HG02759 (cell line): ENCODE measurements at regions not wholly inside any gene's neighbourhood (a gene's known extent, or its start where the extent isn't known, plus 50 kb on each side); places are given as distances from the start of the nearest gene placed in this dataset.
A peak's percentile ranks its signal among the peaks of the same experiment; 100 is the strongest.

Experiments used
- ATAC-seq: cut with Tn5 transposase; IDR thresholded peaks from one replicate; pipeline ENCODE4 v1.9.1; 2021; ENCODE audit warnings: mild to moderate bottlenecking, moderate library complexity; ENCODE audit not compliant: unreplicated experiment

DNA sequence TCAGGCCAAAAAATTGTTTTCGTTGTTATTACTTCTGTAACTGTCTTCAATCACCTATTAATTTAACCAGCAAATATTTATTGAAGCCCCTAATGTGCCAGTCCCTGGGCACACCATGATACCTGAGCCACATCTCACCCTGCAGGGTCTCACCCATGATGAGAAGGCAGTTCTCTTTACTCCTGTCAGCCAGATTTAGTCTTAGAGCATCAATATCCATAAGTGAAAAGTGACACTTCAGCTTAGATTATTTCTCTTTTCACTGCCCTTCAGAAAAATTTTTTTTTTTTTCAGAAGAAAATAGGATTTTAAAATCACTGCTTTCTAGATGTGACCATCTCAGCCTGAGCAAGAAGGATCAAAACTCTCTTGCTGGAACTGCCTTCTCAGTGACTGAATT, 258.6 kb upstream of the NFE2L3 start:
- ATAC-seq = no peak

DNA sequence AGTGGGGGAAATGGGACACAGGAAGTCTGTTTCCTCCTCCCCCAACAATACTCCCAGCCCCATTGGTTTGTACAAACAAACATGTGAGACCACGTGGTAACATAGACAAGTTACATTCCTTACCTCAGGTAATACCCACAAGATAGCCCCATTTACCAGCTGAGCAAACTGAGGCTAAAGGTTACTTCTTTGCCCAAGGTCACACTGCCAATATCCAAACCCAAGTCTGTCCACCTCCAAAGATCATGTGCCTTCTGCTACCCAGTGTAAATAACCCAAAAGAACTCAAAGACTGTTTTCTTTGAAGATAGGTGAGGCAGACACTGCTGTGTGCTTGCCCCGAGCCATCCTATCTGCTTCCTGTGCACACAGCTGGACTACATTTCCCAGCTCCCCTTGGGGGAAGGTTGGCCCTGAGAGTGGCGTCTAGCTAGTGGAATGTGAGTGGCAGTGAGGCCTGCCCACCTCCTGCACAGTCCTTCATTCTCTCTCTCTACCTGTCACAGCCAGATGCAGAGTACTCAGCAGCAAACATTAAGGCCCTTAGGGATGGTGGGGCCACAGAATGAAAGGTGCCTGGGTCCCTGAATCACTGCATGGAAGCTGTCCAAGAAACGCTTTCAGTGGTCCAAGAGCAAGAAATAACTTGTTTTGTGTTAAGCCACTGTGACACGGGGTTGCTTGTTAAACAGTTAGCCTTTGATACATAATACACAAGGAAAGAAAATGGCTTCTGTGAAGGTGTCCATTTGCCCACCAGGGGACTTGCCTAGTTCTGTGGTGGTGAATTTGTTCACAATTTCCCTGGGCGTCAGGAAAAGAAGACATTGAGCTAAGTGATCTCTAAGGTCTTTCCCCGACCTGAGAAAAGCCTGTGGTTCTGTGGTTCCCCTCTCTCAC, 257.7 kb upstream of the NFE2L3 start:
- peak; percentile 46 for ATAC-seq

GRCh38 chr7:25894902-25895791, 256.9 kb upstream of the NFE2L3 start:
- ATAC-seq = peak; percentile 70

DNA sequence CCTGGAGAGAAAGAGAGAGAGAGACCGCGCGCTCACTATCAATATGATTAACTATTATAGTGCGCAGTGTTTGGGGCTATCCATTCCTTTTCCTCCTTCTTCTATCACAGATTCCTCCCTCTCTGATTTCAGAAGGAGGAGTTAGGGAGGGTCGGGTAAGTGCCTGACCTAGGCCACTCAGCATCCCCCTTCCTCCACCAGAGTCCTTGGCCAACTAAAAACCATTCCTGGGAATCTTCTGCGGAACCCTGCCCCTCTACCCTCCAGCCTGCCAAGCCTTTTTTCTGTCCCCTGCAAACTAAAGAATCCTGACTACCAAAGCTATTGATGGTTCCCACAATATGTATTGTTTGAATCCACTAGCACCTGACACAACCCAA, 256.2 kb upstream of the NFE2L3 start:
- ATAC-seq = no peak

- no peak for ATAC-seq
These were observed 254.7 kb upstream of the NFE2L3 start for GRCh38 chr7:25897261-25897782.

DNA sequence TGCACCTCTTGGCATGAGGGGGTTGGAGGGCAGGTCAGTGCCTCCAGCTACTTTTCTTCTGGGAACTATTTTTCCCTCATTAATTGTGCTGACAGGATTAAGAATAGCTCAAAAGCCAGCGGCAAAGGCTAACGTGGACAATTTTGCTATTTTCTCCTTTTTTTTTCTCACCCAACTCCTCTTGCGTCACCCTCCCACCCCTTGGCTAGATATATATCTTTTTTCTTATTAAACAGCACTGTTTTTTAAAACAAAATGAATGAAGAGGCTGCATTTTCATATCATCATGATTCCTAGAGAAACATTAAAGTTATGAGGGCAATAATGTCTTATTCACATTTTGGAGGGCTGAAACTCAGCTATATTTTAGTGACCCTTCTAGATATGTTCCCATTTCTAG, 251.8 kb upstream of the NFE2L3 start:
- no peak for ATAC-seq

- ATAC-seq = no peak
These were observed 251.1 kb upstream of the NFE2L3 start for GRCh38 chr7:25900877-25901276.

DNA sequence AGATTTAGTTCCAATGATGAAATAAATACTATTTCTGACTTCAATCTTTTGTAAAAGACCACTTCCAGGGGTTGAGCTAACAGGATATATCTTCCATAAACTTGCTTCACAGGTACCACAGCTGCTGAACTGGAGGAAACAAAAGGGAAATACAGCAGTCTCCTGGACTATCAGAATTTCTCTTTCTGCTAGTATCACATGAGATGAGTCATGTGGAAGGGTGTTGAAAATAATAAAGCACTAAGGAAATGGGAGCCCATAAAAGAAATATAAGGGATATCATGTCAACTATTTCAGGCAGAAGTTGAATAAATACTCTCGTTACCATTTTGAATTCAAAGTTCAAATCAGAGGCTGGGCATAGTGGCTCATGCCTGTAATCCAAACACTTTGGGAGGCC, 250.3 kb upstream of the NFE2L3 start:
- ATAC-seq = no peak

- no peak for ATAC-seq
These were observed 246.0 kb upstream of the NFE2L3 start for GRCh38 chr7:25906003-25906402.

DNA sequence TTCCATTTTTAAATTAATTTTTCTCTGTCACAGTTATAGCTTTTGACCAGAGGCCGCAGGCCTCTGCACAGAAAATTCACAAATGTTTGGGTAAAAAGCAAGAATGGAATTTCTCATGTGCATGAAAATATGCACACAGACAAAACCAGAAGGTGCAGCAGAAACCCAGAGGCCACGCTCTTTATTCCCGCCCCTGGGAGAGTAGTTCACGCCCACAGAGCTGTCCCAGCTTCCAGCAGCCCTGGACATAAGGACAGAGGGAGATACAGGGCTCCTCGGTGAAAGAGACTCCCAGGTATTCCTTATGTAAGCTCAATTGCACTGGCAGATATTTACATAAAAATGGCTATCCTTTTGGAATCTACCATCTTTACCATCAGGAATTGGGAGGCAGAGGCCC, 245.2 kb upstream of the NFE2L3 start:
- ATAC-seq = no peak

DNA sequence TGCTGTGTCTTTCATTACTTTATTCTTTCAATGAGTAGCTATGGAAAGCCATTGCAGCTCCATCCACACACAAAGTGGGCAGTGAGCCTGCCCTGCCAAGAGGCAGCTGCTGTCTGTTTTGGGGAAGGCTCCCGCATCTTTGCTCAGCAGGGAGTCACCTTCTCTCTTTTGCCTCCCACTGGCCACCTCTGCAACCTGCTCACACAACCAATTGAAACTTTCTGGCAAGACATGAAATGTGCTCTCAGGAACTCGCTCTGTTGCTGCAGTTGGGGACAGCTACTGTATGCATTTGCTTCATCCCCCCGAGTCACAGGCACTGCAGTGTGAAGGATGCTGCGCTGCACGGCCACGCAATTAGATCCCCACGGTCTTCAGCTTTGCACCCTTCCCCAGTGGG, 244.8 kb upstream of the NFE2L3 start:
- ATAC-seq = no peak

GRCh38 chr7:25907731-25908130, 244.3 kb upstream of the NFE2L3 start:
- ATAC-seq = no peak

- no peak for ATAC-seq
These were observed 243.6 kb upstream of the NFE2L3 start for GRCh38 chr7:25908154-25908949.

DNA sequence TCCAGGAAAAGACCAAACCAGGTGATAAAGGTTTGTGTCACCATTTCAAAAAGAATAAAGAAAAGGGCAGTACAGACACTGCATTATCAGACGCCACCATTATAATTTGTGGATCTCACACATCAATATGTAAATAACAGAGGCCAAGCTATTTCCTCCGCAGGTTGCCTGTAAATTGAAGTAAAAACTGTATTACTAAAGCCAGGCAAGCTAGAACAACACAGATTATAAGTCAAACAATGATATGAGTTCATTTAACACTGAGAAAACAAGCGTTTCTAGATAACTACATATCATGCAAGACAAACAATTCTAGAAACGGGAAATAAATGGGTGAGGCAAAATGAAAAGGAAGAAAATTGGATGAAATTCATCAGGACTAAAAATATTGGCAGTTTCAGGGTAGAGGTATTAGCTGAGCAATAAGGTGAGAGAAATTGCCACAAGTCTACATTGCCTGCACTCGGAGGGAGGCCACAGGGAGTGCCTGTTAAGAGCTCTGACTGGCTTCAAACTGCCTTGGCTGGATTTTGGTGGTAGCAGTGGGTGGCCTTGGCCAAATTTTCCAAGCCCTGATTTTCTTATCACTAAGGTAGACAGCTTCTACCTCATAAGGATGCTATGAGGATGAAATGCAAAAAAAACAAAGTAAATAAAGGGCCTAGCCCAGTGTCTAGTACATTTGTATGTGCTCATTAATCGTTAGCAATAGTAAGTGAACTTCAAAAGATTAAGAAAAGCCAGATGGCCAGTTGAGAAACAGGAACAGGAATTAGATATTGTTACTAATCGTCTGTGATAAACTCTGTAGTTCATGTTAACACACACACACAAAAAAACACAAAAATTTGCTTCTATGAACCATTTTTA, 240.0 kb upstream of the NFE2L3 start:
- ATAC-seq = no peak

- no peak for ATAC-seq
These were observed 238.3 kb upstream of the NFE2L3 start for GRCh38 chr7:25913598-25914224.

DNA sequence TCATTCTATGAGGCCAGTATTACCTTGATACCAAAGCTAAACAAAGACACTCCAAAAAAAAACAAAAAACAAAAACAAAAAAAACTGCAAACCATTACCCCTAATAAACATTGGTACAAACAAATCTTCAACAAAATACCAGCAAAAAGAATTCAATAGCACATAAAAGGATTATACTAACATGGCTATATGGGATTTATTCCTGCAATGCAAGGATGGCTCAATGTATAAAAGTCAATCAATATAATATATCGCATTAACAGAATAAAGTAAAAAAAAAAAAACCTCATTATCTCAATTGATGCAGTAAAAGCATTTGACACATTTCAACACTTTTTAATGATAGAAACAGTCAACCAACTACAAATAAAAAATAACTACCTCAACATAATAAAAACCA, 233.3 kb upstream of the NFE2L3 start:
- ATAC-seq = no peak

- no peak for ATAC-seq
These were observed 229.7 kb upstream of the NFE2L3 start for GRCh38 chr7:25922296-25922695.

DNA sequence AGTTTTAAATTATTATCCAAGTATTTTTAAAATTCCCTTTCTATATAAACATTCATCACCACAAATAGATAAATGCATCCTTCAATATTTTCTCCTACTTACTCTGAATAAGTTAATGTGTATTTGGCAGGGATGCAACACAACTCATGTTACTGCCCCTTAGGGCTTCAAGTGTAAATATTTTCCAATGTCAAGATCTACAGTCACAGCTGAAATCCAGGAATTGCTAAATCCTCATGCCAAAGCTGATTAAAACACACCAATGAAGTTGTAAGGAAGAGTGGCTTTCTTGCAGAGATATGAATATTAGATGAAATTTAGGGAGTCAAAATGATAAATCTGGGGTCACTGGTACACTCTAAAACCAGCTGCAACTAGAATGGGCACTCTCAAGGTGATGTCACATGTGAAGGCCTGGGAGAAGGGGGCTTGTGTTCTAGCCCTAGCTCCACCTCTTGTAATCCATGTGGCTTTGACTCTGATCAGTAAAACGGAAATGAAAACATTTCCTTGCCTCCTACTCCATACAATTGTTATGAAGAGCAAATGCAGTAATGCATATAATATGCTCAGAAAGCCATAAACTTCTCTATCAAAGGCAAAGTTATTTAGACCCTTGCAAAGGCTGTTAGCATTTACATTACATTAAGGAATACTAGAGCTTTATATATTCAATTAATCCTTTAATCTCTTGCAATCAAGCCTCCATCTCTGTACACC, 228.1 kb upstream of the NFE2L3 start:
- ATAC-seq = no peak

DNA sequence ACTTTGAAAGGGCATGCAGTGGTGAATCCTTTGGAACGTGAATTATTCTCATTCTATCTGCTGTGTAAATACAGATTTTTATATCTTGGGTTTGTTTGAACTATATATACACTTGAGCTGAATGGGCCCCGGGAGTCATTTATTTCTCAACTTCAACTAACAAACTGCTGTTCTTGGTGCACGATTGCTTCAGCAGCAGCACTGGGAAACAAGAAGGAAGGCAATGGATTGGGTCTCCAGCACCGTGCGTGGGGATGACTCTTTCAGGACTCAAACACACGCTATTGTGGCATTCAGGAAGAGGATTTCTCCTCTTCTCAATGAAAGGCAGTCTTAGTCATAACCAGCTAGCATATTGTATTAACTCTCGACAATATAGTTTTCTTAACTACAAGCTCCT, 226.0 kb upstream of the NFE2L3 start:
- ATAC-seq = no peak
